ENCODE measurements at regions not wholly inside any gene's neighbourhood (a gene's known extent, or its start where the extent isn't known, plus 50 kb on each side); places are given as distances from the start of the nearest gene placed in this dataset.

DNA sequence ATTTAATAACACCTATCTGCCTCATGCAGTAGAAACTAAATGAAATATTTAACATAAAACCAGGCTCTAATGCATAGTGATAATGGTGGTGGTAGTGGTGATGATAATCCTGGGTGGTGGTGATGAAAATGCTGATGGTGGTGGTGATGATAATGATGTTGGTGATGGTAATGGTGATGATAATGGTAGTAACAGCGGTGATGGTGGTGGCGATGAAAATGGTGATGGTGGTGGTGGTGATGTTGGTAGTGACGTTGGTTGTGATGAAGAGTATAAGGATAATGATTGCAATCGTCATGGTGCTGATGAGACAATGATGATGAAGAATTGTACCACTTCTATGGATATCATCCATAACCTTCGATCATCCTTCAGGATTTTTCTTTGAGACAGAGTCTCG lies 173.7 kb upstream of the CDH11 start:
- TF ChIP-seq, protein P1, sequence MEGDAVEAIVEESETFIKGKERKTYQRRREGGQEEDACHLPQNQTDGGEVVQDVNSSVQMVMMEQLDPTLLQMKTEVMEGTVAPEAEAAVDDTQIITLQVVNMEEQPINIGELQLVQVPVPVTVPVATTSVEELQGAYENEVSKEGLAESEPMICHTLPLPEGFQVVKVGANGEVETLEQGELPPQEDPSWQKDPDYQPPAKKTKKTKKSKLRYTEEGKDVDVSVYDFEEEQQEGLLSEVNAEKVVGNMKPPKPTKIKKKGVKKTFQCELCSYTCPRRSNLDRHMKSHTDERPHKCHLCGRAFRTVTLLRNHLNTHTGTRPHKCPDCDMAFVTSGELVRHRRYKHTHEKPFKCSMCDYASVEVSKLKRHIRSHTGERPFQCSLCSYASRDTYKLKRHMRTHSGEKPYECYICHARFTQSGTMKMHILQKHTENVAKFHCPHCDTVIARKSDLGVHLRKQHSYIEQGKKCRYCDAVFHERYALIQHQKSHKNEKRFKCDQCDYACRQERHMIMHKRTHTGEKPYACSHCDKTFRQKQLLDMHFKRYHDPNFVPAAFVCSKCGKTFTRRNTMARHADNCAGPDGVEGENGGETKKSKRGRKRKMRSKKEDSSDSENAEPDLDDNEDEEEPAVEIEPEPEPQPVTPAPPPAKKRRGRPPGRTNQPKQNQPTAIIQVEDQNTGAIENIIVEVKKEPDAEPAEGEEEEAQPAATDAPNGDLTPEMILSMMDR (IDR thresholded peaks at IDR 0.05 in 2 of 3, conservative IDR thresholded peaks at IDR 0.05 in 1 of 3; ENCODE audit: borderline replicate concordance in 1 of 3, insufficient read depth in 1 of 3, low read depth in 2 of 3, low read length in 2 of 3), result no peak
- no peak for TF ChIP-seq EGR1 (IDR thresholded peaks at IDR 0.05; ENCODE audit: low read depth)
- no peak for TF ChIP-seq EZH2phosphoT487 (IDR thresholded peaks at IDR 0.05; ENCODE audit: borderline replicate concordance)
- no peak for TF ChIP-seq ELF1 (IDR thresholded peaks at IDR 0.05; ENCODE audit: borderline replicate concordance, low read depth)
- no peak for TF ChIP-seq POLR2AphosphoS5 (IDR thresholded peaks at IDR 0.05; ENCODE audit: low read depth, low read length)
- TF ChIP-seq, protein P2, sequence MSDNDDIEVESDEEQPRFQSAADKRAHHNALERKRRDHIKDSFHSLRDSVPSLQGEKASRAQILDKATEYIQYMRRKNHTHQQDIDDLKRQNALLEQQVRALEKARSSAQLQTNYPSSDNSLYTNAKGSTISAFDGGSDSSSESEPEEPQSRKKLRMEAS (IDR thresholded peaks at IDR 0.05), result no peak
- no peak for TF ChIP-seq ZFX (IDR thresholded peaks at IDR 0.05)
- TF ChIP-seq JUND (IDR thresholded peaks at IDR 0.05), result no peak
- TF ChIP-seq EZH2 (IDR thresholded peaks at IDR 0.05), result no peak
